HepG2 (cell line): ENCODE measurements at regions not wholly inside any gene's neighbourhood (a gene's known extent, or its start where the extent isn't known, plus 50 kb on each side); places are given as distances from the start of the nearest gene placed in this dataset.

ENCODE experiments used
- ATAC-seq: fragments of 200-7000 bp; cut with Tn5 transposase; 3 replicates; pipeline ENCODE4 v1.9.1; 2020; ENCODE audit warnings: mild to moderate bottlenecking, moderate library complexity
- BruUV-seq: library from RNA; stranded (reverse); fragments of 400-500 nt; replicated peaks from 2 replicates; lab custom pipeline; 2021; lab: Mats Ljungman, UMichigan
- CTCF ChIA-PET: fragments of 300-600 bp; formaldehyde crosslinking; extraction: SDS; loops from one replicate; lab custom pipeline; 2021; ENCODE audit warnings: low total read pairs, inconsistent platforms, low intra/inter-chr PET ratio; lab: Yijun Ruan, JAX
- POLR2A ChIA-PET: fragments of 350-600 bp; sonication (Branson Sonifier 250); formaldehyde crosslinking; loops from one replicate; lab custom pipeline; 2020; ENCODE audit warnings: antibody characterized with exemption, inconsistent platforms; lab: Yijun Ruan, JAX
- DNase-seq: peaks from one replicate; pipeline ENCODE4 v3.0.0-alpha.2; 2015; ENCODE audit warnings: low spot score
- FAIRE-seq: peaks from 3 replicates; lab custom pipeline; 2011; peaks lifted over from hg19 to GRCh38; lab: Jason Lieb, UNC
- H2AFZ ChIP-seq: one replicate; pipeline ENCODE4 v1.6.1; 2011; ENCODE audit warnings: low read length, inconsistent platforms
- H3K27ac ChIP-seq: fragments of 300-600 bp; 3 replicates; pipeline ENCODE4 v1.8.0; 2011; ENCODE audit warnings: mixed run types, mild to moderate bottlenecking, mixed read lengths, low read length, inconsistent platforms; ENCODE audit not compliant: insufficient read depth; ENCODE audit errors: extremely low read length
- H3K27me3 ChIP-seq, 2 experiments: fragments of 200-600 bp in 1 of 2; 2 replicates in 1 of 2; 3 replicates in 1 of 2; pipeline versions ENCODE4 v1.6.0 to v1.8.0; 2011; ENCODE audit warnings: low read length in 2 of 2, mild to moderate bottlenecking in 2 of 2, moderate library complexity in 2 of 2, inconsistent platforms in 1 of 2; ENCODE audit not compliant: insufficient read depth in 2 of 2, control insufficient read depth in 1 of 2
- H3K36me3 ChIP-seq, 2 experiments: fragments of 200-600 bp in 1 of 2; replicated peaks in 1 of 2; 2 replicates in 1 of 2; 3 replicates in 1 of 2; pipeline versions ENCODE4 v1.5.1 to v1.8.0; 2011; ENCODE audit warnings: low read length in 2 of 2, inconsistent platforms in 1 of 2; ENCODE audit not compliant: insufficient read depth in 2 of 2, control insufficient read depth in 1 of 2
- H3K4me1 ChIP-seq: 2 replicates; pipeline ENCODE4 v1.5.1; 2012; ENCODE audit warnings: low read length, inconsistent platforms; ENCODE audit not compliant: insufficient read depth
- H3K4me2 ChIP-seq: 2 replicates; pipeline ENCODE4 v1.6.0; 2011; ENCODE audit warnings: low read depth, low read length, inconsistent platforms
- H3K4me3 ChIP-seq, 3 experiments: fragments of 200-600 bp in 1 of 3; sonication (generic), shearing (Covaris generic) in 1 of 3; replicated peaks in 1 of 3; 2 replicates each; pipeline ENCODE4 v1.5.1; 2011 to 2016; ENCODE audit warnings: low read length in 3 of 3, inconsistent platforms in 2 of 3, low read depth in 2 of 3, mild to moderate bottlenecking in 2 of 3, control low read depth in 1 of 3, mixed read lengths in 1 of 3; ENCODE audit not compliant: insufficient read depth in 1 of 3
- H3K79me2 ChIP-seq: one replicate; pipeline ENCODE4 v1.6.1; 2011; ENCODE audit warnings: low read length, inconsistent platforms; ENCODE audit not compliant: insufficient read depth
- H3K9ac ChIP-seq: 2 replicates; pipeline ENCODE4 v1.6.0; 2011; ENCODE audit warnings: mild to moderate bottlenecking, low read depth, low read length, inconsistent platforms; ENCODE audit not compliant: insufficient read depth
- H3K9me3 ChIP-seq: 2 replicates; pipeline ENCODE4 v1.5.1; 2012; ENCODE audit warnings: mild to moderate bottlenecking, low read length
- H4K20me1 ChIP-seq: 2 replicates; pipeline ENCODE4 v1.6.0; 2011; ENCODE audit warnings: inconsistent platforms, mild to moderate bottlenecking, low read length, moderate library complexity; ENCODE audit not compliant: insufficient read depth
- ATM ChIP-seq: fragments of 450-650 bp; IDR thresholded peaks from 2 replicates; pipeline ENCODE4 v1.7.1; 2017; ENCODE audit warnings: mild to moderate bottlenecking, borderline replicate concordance
- BCL6 ChIP-seq: IDR thresholded peaks from 2 replicates; pipeline ENCODE4 v1.6.1; 2016; ENCODE audit warnings: missing genetic modification reagents, missing compliant biosample characterization
- HMG20B ChIP-seq: conservative IDR thresholded peaks from 2 replicates; pipeline ENCODE4 v1.6.1; 2016; ENCODE audit warnings: missing genetic modification reagents, missing compliant biosample characterization
- KLF13 ChIP-seq: sonication (generic); formaldehyde crosslinking; IDR thresholded peaks from 2 replicates; pipeline ENCODE4 v1.4.0; 2020; ENCODE audit warnings: mild to moderate bottlenecking, missing genetic modification reagents
- PPARG ChIP-seq: conservative IDR thresholded peaks from 2 replicates; pipeline ENCODE4 v1.6.1; 2016; ENCODE audit warnings: missing biosample characterization, missing genetic modification reagents
- SATB2 ChIP-seq: sonication (generic); formaldehyde crosslinking; IDR thresholded peaks from 2 replicates; pipeline ENCODE4 v1.5.0; 2020; ENCODE audit warnings: missing genetic modification reagents
- TGIF2 ChIP-seq: IDR thresholded peaks from 2 replicates; pipeline ENCODE4 v1.6.1; 2016; ENCODE audit warnings: control low read depth, missing compliant biosample characterization
- ZFX ChIP-seq: sonication (generic); formaldehyde crosslinking; IDR thresholded peaks from 2 replicates; pipeline ENCODE4 v1.4.0; 2020; ENCODE audit warnings: mild to moderate bottlenecking, low read depth, missing genetic modification reagents, moderate library complexity
- ZMYM4 ChIP-seq: sonication (generic); formaldehyde crosslinking; IDR thresholded peaks from 2 replicates; pipeline ENCODE4 v1.8.1; 2023; ENCODE audit warnings: mild to moderate bottlenecking, missing genetic modification reagents
- ZNF484 ChIP-seq: sonication (generic); formaldehyde crosslinking; IDR thresholded peaks from 2 replicates; pipeline ENCODE4 v1.5.1; 2020; ENCODE audit warnings: mild to moderate bottlenecking, low read depth, missing genetic modification reagents, borderline replicate concordance
- ZNF530 ChIP-seq: sonication (generic); formaldehyde crosslinking; IDR thresholded peaks from 2 replicates; pipeline ENCODE4 v1.5.0; 2020; ENCODE audit warnings: low read depth, mild to moderate bottlenecking, missing genetic modification reagents
- ZNF605 ChIP-seq: sonication (generic); formaldehyde crosslinking; IDR thresholded peaks from 2 replicates; pipeline ENCODE4 v1.8.0; 2022; ENCODE audit warnings: mild to moderate bottlenecking, missing genetic modification reagents
- ZNF891 ChIP-seq: sonication (generic); formaldehyde crosslinking; IDR thresholded peaks from 2 replicates; pipeline ENCODE4 v1.5.0; 2020; ENCODE audit warnings: mild to moderate bottlenecking, missing genetic modification reagents
- WGBS: methylation state at CpG from one replicate; pipeline ENCODE4 v1.1.6; 2017; ENCODE audit warnings: low lambda C conversion rate; 5-methylcytosine and 5-hydroxymethylcytosine counted together
- in situ Hi-C: cut with HindIII; loops from 2 replicates; pipeline ENCODE4 v1.10.0; 2017; ENCODE audit warnings: low pct_unique_long_range_greater_than_20kb; ENCODE audit not compliant: extremely low pct_ligation_motif_present
- intact Hi-C: fragments of 100-400 bp; cut with micrococcal nuclease; formaldehyde crosslinking; loops from one replicate; pipeline ENCODE4 v1.10.0; 2022; ENCODE audit not compliant: unreplicated experiment
- TF ChIP-seq, protein P1 (sequence below): sonication (generic); formaldehyde crosslinking; IDR thresholded peaks from 2 replicates; pipeline ENCODE4 v1.4.0; 2020; ENCODE audit warnings: missing genetic modification reagents

DNA sequence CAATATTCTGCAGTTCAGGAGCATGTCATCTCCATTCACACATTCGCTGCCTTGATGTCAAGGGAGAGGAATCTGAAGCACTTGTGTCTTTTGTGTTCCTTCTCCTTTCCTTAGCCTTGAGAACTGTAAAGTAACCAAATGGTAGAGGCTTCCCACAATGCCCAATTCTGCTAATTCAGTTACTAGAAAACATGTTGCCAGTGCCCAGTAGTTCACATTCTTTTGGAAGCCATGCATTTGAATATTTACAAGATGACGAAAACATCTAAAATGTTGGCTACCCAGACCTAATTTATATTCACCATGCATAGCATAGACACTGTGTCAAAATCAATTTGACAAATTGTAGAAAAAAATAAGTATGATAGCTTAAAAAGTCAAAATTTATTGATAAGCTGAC, 852.7 kb upstream of the PHF14 start:
- Histone ChIP-seq H3K27me3 (no peaks in the 10 kb centered on the region), H3K9ac (no peak overlapping the region), H3K9me3 (peaks cover 70% of the 10 kb centered on the region), H3K4me3 (no peak overlapping the region), H3K4me1 (no peaks in the 10 kb centered on the region), H3K79me2 (no peaks in the 10 kb centered on the region), H3K27ac (no peak overlapping the region), H4K20me1 (no peaks in the 10 kb centered on the region), H3K4me2 (no peak overlapping the region), H3K36me3 (no peaks in the 10 kb centered on the region), H2AFZ (no peak overlapping the region)
- 13% methylated on average over 2 of the region's 2 CpGs for WGBS
- ATAC-seq (no peak), DNase-seq (no peak), FAIRE-seq (no peak)
- ChIA-PET CTCF (no interaction called here), POLR2A (no interaction called here)
- intact Hi-C loops (no loop called here), in situ Hi-C loops (no loop called here)
- no TSS peak for BruUV-seq
- TF ChIP-seq ATM (no peak), ZMYM4 (CRISPR knock-in tag) (no peak), ZFX (CRISPR knock-in tag) (no peak), TGIF2 (CRISPR knock-in tag) (no peak), PPARG (CRISPR knock-in tag) (no peak), ZNF530 (CRISPR knock-in tag) (no peak), ZNF891 (CRISPR knock-in tag) (no peak), HMG20B (CRISPR knock-in tag) (no peak), ZNF605 (CRISPR knock-in tag) (no peak), SATB2 (CRISPR knock-in tag) (no peak), KLF13 (CRISPR knock-in tag) (no peak), ZNF484 (no peak), BCL6 (CRISPR knock-in tag) (no peak)
- TF ChIP-seq, protein P1, sequence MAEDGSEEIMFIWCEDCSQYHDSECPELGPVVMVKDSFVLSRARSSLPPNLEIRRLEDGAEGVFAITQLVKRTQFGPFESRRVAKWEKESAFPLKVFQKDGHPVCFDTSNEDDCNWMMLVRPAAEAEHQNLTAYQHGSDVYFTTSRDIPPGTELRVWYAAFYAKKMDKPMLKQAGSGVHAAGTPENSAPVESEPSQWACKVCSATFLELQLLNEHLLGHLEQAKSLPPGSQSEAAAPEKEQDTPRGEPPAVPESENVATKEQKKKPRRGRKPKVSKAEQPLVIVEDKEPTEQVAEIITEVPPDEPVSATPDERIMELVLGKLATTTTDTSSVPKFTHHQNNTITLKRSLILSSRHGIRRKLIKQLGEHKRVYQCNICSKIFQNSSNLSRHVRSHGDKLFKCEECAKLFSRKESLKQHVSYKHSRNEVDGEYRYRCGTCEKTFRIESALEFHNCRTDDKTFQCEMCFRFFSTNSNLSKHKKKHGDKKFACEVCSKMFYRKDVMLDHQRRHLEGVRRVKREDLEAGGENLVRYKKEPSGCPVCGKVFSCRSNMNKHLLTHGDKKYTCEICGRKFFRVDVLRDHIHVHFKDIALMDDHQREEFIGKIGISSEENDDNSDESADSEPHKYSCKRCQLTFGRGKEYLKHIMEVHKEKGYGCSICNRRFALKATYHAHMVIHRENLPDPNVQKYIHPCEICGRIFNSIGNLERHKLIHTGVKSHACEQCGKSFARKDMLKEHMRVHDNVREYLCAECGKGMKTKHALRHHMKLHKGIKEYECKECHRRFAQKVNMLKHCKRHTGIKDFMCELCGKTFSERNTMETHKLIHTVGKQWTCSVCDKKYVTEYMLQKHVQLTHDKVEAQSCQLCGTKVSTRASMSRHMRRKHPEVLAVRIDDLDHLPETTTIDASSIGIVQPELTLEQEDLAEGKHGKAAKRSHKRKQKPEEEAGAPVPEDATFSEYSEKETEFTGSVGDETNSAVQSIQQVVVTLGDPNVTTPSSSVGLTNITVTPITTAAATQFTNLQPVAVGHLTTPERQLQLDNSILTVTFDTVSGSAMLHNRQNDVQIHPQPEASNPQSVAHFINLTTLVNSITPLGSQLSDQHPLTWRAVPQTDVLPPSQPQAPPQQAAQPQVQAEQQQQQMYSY (CRISPR knock-in tag) = no peak
